Tibial nerve (tissue), 4 donors: ENCODE measurements at regions not wholly inside any gene's neighbourhood (a gene's known extent, or its start where the extent isn't known, plus 50 kb on each side); places are given as distances from the start of the nearest gene placed in this dataset.

Source experiments
- DNase-seq, 2 donors: peaks; one replicate each; pipeline ENCODE4 v3.0.0-alpha.2; 2019; ENCODE audit warnings: low spot score in 2 of 2
- H3K27ac ChIP-seq, 4 donors: fragments of 200-600 bp; sonication (generic) in 3 of 4; one replicate each; pipeline ENCODE4 v1.5.1; 2017 to 2019; ENCODE audit warnings: mild to moderate bottlenecking in 1 of 4
- H3K27me3 ChIP-seq, 2 donors: fragments of 200-600 bp; sonication (generic) in 1 of 2; one replicate each; pipeline versions ENCODE4 v1.5.1 to v1.6.0; 2017 to 2019
- H3K36me3 ChIP-seq, 3 donors: fragments of 200-600 bp; sonication (generic); one replicate each; pipeline ENCODE4 v1.5.1; 2018 to 2019
- H3K4me1 ChIP-seq, 4 donors: fragments of 200-600 bp; sonication (generic) in 3 of 4; one replicate each; pipeline ENCODE4 v1.5.1; 2017 to 2019
- H3K4me3 ChIP-seq, 4 donors: fragments of 200-600 bp; sonication (generic) in 3 of 4; one replicate each; pipeline ENCODE4 v1.5.1; 2017 to 2019; ENCODE audit warnings: mild to moderate bottlenecking in 1 of 4, moderate library complexity in 1 of 4
- H3K9me3 ChIP-seq, 4 donors: fragments of 200-600 bp; sonication (generic) in 3 of 4; one replicate each; pipeline ENCODE4 v1.5.1; 2017 to 2019
- EP300 ChIP-seq, 2 donors: sonication (generic); formaldehyde crosslinking; IDR thresholded peaks; one replicate each; pipeline ENCODE4 v1.6.1; 2017; ENCODE audit warnings: antibody characterized with exemption in 2 of 2, mild to moderate bottlenecking in 1 of 2
- POLR2A ChIP-seq, 2 donors: fragments of 450-650 bp; IDR thresholded peaks; one replicate each; pipeline ENCODE4 v1.6.1; 2017; ENCODE audit warnings: antibody characterized with exemption in 2 of 2, mild to moderate bottlenecking in 2 of 2, moderate library complexity in 2 of 2
- WGBS, 2 donors: methylation state at CpG; one replicate each; pipeline ENCODE4 v1.1.5; 2018; 5-methylcytosine and 5-hydroxymethylcytosine counted together
- TF ChIP-seq, protein P1 (sequence below), 5 experiments: fragments of 200-600 bp in 3 of 5; fragments of 450-650 bp in 2 of 5; sonication (generic) in 3 of 5; IDR thresholded peaks; one replicate each; pipeline ENCODE4 v1.5.1; 2016 to 2019; ENCODE audit warnings: antibody characterized with exemption in 5 of 5, mild to moderate bottlenecking in 3 of 5, moderate library complexity in 2 of 5

DNA sequence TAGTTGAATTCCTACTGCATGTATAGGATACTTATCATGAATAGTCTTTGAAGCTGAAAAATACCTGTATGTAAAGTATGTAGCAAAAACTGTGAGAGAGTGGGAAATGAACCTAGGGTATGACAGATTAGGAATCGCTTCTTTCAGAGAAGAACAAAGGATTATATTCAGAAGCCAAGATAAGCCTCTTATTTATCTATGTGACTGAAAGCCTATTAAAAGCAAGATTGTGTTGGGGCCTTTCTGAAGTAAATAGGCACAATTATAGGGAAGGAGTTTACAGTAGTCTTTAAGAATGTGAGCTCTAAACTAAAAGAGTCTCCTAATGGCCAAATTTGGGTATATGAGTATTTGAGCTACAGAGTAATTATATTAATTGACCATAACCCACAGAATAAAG, 102.1 kb downstream of the MTERF1 start:
- H3K36me3 ChIP-seq = no peaks in the 10 kb centered on the region
- 41 to 49% methylated on average over 1 of the region's 1 CpG for WGBS, 2 donors
- H3K27ac ChIP-seq = no peak overlapping the region
- H3K4me3 ChIP-seq = no peak overlapping the region
- H3K9me3 ChIP-seq = no peaks in the 10 kb centered on the region
- DNase-seq = no peak
- H3K4me1 ChIP-seq = peaks cover 0 to 5% (median 0%) of the 10 kb centered on the region in 4 donors
- no peaks in the 10 kb centered on the region for H3K27me3 ChIP-seq
- TF ChIP-seq, protein P1, sequence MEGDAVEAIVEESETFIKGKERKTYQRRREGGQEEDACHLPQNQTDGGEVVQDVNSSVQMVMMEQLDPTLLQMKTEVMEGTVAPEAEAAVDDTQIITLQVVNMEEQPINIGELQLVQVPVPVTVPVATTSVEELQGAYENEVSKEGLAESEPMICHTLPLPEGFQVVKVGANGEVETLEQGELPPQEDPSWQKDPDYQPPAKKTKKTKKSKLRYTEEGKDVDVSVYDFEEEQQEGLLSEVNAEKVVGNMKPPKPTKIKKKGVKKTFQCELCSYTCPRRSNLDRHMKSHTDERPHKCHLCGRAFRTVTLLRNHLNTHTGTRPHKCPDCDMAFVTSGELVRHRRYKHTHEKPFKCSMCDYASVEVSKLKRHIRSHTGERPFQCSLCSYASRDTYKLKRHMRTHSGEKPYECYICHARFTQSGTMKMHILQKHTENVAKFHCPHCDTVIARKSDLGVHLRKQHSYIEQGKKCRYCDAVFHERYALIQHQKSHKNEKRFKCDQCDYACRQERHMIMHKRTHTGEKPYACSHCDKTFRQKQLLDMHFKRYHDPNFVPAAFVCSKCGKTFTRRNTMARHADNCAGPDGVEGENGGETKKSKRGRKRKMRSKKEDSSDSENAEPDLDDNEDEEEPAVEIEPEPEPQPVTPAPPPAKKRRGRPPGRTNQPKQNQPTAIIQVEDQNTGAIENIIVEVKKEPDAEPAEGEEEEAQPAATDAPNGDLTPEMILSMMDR (IDR thresholded peaks at IDR 0.05) = no peak
- no peak for TF ChIP-seq POLR2A (IDR thresholded peaks at IDR 0.05)
- no peak for TF ChIP-seq EP300 (IDR thresholded peaks at IDR 0.05)

DNA sequence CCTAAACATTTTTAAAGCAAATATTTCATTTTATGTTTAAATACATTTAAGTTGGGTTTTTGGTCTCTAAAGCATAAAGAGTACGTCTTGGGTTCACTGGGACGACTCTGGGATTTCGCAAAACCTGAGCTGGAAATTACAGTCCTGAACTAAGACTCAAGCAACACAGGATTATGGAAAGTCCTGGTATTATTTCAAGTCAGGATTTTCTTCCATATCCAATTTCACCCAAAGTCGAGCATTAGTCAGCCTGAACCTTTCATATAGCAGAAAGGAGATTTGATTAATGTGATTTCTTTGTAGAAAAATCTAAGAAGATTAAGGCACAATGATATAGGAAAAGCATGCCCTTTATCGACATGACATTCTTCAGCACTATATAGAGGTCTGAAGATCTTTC, 100.0 kb downstream of the MTERF1 start:
- H3K9me3 ChIP-seq = no peaks in the 10 kb centered on the region
- H3K27me3 ChIP-seq = no peaks in the 10 kb centered on the region
- no peaks in the 10 kb centered on the region for H3K36me3 ChIP-seq
- H3K27ac ChIP-seq = no peak overlapping the region
- WGBS, 2 donors = 82 to 84% methylated on average over 5 of the region's 5 CpGs
- TF ChIP-seq, protein P1 (IDR thresholded peaks at IDR 0.05) = no peak
- TF ChIP-seq EP300 (IDR thresholded peaks at IDR 0.05) (no peak), POLR2A (IDR thresholded peaks at IDR 0.05) (no peak)
- H3K4me3 ChIP-seq = no peak overlapping the region
- peaks cover 0 to 13% (median 0%) of the 10 kb centered on the region in 4 donors for H3K4me1 ChIP-seq
- DNase-seq = no peak

DNA sequence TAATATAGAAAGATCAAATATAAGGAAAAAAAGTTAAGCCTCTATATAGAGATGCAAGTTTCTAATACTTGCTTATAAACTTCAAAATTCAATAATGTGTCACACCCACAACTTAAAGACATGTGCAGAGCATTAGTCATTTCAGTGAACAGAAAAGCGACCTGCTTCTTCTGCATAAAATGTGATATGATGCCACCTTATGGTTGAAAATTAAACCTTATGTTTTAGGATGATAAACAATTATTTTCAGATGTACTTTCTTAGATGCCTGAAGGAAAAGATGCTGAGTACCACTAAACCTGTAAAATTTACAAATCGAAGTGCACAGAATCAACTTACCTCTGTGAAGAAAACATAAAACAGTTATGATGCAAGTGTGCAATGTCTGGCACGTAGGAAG, 96.0 kb downstream of the MTERF1 start:
- H3K4me1 ChIP-seq = peaks cover 0 to 8% (median 0%) of the 10 kb centered on the region in 4 donors
- no peaks in the 10 kb centered on the region for H3K9me3 ChIP-seq
- no peak for DNase-seq
- WGBS, 2 donors = 35 to 48% methylated on average over 3 of the region's 3 CpGs
- H3K27ac ChIP-seq = no peak overlapping the region
- H3K36me3 ChIP-seq = no peaks in the 10 kb centered on the region
- TF ChIP-seq, protein P1 (IDR thresholded peaks at IDR 0.05) = peak in 3 of 5 experiments; percentile 18 to 37 (median 34)
- TF ChIP-seq EP300 (IDR thresholded peaks at IDR 0.05) (no peak), POLR2A (IDR thresholded peaks at IDR 0.05) (no peak)
- H3K27me3 ChIP-seq = no peaks in the 10 kb centered on the region
- no peak overlapping the region for H3K4me3 ChIP-seq

DNA sequence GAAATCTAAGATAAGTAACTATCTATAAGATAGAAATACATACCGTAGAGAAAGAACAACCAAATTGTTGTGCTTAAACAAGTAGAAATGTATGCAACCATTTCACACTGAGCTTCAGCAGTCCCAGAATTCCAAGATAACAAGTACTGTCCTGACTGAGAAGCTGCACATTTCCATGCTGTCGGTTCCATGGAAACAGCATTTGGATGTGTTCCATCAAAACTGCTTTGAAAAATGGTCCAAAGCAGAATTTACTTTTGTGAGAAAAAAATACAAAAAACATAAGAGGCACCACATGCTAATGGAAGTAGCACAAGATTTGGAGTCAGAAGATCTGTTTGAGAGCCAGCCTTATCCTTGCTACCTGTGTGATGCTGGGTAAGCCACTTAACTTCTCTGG, 92.6 kb downstream of the MTERF1 start:
- DNase-seq = no peak
- Histone ChIP-seq H3K4me1 (peaks cover 0 to 8% (median 0%) of the 10 kb centered on the region in 4 donors), H3K36me3 (no peaks in the 10 kb centered on the region), H3K27ac (no peak overlapping the region), H3K4me3 (no peak overlapping the region), H3K9me3 (peaks cover 0 to 4% (median 0%) of the 10 kb centered on the region in 4 donors), H3K27me3 (no peaks in the 10 kb centered on the region)
- 34 to 42% methylated on average over 2 of the region's 2 CpGs for WGBS, 2 donors
- no peak for TF ChIP-seq POLR2A (IDR thresholded peaks at IDR 0.05)
- TF ChIP-seq, protein P1 (IDR thresholded peaks at IDR 0.05) = no peak
- no peak for TF ChIP-seq EP300 (IDR thresholded peaks at IDR 0.05)

DNA sequence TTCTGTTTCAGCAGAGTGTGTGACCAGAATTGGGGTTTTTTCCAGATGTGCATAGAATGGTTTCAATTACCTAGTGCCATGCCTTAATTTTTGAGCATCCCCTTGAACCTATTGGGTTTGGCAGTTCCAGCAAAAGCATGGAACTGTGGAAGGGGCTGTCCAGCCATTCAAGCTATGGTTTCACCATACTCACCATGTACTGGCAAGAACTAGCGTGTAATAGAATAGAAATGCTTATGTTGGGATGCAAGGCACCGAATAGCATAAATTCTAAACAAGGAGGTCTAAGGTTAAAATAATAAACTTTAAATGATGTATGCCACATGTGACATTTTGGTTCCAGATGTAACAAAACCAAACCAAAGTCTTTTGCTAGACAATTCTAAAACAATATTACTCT, 91.4 kb downstream of the MTERF1 start:
- no peak overlapping the region for H3K27ac ChIP-seq
- H3K4me1 ChIP-seq = peaks cover 0 to 6% (median 0%) of the 10 kb centered on the region in 4 donors
- no peaks in the 10 kb centered on the region for H3K27me3 ChIP-seq
- 59 to 72% methylated on average over 2 of the region's 2 CpGs for WGBS, 2 donors
- no peak overlapping the region for H3K4me3 ChIP-seq
- H3K36me3 ChIP-seq = no peaks in the 10 kb centered on the region
- TF ChIP-seq POLR2A (IDR thresholded peaks at IDR 0.05) = no peak
- no peak for TF ChIP-seq EP300 (IDR thresholded peaks at IDR 0.05)
- TF ChIP-seq, protein P1 (IDR thresholded peaks at IDR 0.05) = no peak
- peaks cover 0 to 7% (median 0%) of the 10 kb centered on the region in 4 donors for H3K9me3 ChIP-seq
- DNase-seq = no peak
